Fibroblast of peridontal ligament (primary cell): ENCODE measurements at regions not wholly inside any gene's neighbourhood (a gene's known extent, or its start where the extent isn't known, plus 50 kb on each side); places are given as distances from the start of the nearest gene placed in this dataset.

Experiments
- DNase-seq: peaks from one replicate; pipeline ENCODE4 v3.0.0-alpha.2; 2010; ENCODE audit errors: extremely low read depth

DNA sequence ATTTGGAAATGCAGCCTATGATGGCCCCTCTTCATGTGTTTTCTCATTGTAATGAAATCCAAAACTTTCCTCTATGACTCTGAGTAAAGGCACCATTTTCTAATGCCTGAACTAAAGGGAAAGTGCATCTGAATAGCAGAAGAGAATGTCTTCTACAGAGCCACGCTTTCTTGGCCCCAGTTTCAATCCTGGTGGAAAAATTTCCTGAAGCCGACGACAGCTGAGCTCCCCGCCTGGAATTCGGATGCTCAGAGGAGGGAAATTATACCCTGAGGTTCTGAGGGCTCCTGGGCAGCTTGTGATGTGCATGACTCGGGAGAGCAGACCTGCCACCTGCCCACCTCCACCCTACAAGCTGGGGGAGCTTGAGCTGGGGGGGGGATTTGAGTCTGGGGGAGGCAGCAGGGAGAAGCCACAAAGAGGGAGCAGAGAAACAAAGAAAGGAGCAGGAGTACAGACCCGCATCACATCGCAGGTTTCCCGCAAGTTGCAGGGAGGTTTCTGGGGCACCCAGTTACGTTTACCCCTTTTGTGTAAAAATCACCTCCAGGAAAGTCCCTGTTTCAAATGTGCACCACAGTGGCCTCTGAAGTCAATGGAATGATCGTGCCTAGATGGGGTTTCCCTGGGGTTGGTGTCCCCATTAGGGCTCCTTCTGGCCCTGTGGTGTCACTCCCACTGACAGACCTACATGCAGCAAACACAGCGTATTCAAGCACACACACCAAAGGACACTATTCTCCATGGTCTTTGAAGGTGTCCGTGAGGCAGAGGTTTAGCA lies 145.6 kb upstream of the RBPJ start:
- no peak for DNase-seq

DNA sequence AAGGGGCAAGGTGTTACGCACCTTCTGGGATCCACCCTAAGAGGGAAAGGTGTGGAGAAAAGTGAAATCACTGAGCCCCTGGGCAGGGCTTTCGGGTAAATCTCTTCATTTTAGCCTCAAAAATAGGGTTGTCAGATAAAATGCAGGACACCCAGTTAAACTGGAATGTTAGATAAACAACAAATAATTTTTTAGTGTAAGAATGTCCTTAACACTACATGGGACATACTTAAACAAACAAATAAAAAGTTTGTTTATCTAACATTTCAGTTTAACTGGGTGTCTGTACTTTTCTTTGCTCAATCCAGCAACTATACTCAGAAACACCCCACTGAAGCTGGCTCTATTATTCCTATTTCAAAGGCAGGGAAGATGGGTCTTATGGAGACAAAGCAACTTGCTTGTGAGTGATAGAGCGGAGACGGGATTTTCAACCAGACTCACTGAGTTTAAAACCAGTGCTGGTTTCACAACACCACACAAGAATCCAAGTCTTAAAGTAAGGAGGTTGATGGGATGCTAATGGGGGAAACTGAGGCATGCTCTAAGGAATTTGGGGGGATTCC lies 144.8 kb upstream of the RBPJ start:
- no peak for DNase-seq

DNA sequence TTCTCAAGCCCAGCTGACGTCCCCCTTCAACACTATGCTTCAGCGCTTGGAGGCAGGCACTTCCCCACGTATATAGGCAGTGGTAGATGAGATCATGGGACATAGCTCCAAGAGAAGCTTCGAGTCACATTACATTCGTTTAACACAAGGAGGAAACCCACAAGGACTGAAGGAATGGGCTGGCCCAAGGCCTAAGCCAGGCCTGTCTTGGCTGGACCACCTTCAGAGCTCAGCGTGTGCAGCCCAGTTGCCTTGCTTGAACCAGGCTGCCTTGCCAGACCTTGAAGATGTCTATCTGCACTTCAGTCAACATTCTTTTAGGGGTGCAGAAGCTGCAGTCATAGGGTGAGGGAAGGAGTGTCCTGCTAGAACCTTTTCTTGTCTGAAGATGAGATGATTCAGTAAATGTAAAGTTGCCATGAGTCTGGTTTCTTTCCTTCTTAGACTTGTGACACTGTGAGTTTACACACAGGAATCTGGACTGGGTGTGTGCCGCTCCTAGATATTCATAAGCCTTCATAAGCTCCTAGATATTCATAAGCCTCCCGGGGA lies 144.1 kb upstream of the RBPJ start:
- peak; percentile 68 for DNase-seq

DNA sequence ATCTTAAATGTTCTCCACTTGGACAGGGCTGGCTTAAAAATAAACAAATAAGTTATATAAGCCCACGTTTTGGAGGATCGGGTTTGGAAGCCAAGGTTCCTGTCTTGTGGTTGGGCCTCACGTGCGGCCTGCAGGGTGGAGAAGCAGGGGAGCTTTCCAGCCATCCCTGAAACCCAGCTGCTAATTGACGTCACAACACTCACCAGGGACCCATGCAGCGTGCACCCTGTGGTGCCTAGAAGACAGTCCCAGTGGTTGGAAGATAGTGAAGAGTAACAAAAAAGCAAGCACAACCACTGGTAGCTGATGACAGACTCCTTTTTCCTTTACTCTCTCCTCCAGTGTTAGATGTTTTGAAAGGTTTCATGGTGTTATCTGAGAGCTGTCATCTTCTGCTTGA lies 142.0 kb upstream of the RBPJ start:
- peak; percentile 74 for DNase-seq

DNA sequence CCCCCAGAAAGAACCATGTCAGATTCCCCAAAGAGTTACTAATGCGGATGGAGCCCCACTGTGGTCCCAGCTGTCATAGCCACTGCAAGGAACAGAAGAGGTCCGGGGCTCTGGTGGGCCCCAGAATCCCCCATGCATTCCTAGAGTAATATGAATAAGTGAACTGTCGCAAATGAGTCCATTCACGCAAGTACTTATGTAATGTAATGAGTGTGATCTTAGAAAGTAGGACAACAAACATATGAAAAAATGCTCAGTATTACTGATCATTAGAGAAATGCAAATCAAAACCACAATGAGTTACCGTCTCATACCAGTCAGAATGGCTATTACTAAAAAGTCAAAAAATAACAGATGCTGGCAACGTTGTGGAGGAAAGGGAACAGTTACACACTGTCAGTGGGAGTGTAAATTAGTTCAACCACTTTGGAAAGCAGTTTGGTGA lies 141.5 kb upstream of the RBPJ start:
- DNase-seq: no peak

DNA sequence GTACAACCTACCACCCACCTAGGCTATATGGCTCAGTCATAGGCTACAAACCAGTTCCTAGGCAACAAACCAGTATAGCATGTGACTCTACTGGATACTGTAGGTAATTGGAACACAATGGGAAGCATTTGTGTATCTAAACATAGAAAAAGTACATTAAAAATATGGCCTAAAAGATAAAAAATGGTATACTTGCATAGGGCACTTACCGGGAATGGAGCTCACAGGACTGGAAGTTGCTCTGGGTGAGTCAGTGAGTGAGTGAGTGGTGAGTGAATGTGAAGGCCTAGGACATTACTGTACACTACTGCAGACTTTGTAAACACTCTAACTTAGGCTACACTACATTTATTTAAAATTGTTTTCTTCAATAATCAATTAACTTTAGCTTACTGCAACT lies 139.2 kb upstream of the RBPJ start:
- peak; percentile 43 for DNase-seq

DNA sequence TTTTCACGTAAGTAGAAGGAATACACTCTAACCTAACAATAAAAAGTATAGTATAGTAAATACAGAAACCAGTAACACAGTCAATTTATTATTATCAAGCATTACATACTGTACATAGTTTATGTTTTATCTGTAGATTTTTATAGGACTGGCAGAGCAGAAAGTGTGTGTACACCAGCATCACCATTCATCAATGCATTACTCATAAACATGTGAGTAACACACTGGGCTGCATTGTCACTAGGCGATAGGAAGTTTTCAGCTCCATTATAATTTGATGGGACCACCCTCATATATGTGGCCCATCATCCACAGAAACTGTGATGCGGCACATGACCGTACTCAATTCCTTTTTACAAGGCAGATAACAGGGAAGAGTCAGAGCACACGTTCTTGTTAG lies 137.8 kb upstream of the RBPJ start:
- no peak for DNase-seq

DNA sequence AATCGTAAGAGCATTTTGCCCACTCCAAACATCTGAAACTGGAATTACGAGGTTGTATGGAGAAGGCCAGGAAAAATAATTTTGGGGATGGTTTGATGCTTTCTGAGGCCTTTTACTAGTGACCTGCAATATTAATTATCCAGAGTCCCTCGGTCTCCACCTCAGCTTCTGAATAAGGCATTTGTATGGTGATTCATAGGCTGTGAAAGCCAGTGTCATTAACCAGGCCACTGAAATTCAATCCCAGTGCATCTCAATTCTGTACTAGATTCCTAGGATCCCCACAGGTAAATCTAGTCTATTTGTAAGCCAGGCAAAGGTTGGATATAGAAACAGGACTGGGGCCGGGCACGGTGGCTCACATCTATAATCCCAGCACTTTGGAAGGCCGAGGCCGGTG lies 135.4 kb upstream of the RBPJ start:
- DNase-seq: no peak

DNA sequence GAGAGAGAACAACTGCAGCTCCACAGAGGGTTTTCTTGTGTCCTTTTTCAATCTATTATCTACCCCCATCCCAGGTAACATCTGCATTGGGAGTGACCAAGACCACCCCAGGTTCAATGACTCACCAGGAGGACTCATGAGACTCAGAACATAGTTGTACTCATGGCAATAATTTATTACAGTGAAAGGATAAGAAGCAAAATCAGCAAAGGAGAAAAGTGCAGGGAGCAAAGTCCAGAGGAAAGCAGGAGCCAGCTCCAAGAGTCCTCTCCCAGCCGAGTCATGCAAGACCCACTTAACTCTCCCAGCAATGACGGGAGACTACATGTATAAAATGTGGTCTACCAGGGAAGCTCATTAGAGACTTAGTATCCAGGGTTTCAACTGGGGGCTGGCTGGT lies 129.5 kb upstream of the RBPJ start:
- DNase-seq: no peak

DNA sequence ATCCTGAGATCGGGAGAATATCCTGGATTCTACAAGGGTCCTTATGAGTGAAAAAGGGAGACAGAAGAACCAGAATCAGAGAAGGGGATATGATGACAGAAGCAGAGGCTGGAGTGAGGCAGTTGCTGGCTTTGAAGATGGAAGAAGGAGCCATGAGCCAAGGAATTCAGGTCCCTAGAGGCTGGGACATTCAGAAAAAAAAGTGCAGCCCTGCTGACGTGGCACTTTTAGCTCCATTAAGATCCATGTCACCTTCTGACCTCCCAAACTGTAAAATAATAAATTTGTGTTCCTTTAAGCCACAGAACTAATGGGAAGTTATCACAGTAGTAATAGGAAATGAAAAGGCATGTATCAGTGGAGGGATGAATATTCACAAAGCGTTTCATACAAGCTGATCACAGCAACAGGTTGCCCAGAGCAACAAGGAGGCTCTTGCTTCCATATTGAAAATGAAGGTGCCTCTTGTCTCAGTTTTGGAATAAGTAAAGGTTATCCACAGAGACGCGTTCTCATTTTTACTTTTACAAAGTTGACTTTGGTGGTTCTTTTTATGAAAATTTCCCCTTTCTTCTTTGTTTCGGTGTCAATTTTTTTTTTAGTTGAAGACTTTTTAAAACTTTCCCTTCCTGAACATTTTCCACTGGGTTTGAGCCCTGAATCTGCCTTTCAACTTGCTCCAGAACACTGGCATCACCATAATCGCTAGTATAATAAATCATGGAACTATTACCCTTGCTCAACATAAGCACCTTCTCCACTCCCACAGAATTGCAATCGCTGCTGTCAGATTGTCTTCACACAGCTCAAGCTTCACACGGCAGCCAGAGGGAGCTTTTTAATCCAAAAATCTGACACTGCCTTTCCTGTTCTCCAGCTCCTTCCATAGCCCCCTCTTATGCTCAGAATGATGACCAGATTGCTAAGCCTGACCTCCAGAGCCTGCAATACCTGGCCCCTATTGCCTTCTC lies 127.6 kb upstream of the RBPJ start:
- no peak for DNase-seq

DNA sequence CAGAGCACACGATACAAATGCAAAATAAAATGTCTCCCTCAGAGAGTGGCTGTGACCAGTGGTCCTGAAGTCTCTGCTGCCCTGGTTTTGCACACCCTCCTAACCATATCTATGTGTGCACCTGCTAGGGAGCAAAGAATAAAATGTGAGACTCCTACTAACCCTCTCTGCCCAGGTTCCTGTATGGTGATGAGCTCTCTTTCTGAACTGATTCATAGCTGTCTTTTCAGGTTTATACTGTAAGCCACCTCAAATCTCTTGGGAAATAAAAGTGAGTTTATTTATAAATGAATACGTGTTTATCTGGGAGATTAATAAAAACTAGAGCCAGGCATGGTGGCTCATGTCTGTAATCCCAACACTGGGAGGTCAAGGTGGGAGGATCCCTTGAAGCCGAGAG lies 126.0 kb upstream of the RBPJ start:
- DNase-seq: no peak

DNA sequence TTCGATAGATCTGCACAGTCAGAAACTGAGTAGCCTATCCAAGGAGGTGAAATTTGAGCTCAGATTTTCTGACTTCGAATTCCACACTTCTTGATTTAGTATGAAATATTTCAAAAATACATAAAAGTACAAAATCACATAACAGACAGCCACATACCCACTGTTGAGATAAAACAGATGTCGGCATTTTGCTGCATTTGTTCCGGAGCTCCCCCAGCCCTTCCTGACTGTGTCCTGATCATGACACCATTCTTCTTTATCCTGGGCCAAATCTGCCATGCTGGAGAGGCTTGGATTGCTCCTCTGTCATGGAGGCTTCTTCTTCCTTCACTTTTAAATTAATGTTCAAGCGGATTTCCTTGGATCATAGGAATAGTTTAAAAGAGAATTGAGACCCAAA lies 124.2 kb upstream of the RBPJ start:
- no peak for DNase-seq

DNA sequence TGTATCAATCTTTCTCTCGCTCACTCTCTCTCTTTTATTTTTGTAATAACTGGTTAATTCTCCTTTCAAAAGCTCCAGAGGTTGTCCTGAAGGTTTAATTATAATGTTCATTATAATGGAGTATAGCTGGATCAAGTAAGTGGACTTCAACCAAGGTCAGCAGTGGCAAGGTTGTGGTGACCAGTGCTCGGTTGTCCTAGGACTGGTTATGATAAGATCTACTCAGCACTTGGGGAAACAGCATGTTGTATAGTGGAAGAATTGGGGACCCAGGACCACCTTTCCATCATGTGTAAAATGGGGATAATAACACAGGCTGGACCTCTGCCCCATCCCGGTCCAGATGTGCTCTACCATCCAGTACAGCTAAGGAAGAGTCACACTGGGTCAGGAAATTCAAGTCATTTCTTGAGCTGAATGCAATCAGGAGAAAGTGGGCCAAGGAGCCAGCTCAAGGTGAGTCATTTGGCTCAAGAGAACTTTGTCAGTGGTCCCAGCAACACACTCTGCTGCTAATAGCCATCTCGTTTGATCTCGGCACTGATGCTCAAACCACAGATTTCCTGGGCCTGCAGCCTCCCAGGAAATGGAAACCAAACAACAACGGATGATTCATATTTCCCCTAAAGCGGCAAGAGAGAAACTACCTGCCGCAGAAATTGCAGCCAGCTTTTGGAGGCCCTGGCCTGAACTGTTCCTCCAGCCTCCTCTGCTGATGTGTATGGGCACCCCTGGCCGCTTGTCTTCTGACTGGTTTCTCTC lies 123.6 kb upstream of the RBPJ start:
- peak; percentile 88 for DNase-seq

DNA sequence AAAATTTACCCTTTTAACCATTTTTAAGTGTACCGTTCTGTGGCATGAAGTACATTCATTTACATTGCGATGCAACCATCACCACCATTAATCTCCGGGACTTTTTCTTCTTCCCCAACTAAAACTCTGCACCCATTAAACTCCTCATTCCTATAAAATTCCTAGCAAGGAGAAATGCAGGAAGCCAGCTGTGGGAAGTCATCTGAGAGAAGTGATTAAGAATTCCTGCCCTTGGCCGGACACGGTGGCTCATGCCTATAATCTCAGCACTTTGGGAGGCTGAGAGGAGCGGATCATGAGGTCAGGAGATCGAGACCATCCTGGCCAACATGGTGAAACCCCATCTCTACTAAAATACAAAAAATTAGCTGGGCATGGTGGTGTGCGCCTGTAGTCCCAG lies 121.9 kb upstream of the RBPJ start:
- peak; percentile 27 for DNase-seq

DNA sequence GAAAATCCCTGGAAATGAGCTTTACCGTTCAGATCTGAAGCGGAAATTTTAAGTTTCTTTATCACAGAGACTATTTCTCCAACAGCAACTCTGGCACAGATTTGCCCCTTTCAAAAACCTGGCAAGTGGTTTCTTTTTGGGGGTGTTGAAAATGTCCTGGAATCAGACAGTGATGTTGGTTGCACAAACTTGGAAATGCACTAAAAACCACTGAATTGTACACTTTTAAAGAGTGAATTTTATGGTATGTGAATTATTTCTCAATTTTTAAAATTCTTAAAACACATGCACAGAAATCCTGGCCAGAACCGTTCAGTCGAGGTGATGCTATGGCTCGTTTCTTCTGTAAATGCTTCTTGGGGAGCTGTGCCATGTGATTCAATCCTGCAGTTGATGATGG lies 121.2 kb upstream of the RBPJ start:
- DNase-seq: peak; percentile 66

DNA sequence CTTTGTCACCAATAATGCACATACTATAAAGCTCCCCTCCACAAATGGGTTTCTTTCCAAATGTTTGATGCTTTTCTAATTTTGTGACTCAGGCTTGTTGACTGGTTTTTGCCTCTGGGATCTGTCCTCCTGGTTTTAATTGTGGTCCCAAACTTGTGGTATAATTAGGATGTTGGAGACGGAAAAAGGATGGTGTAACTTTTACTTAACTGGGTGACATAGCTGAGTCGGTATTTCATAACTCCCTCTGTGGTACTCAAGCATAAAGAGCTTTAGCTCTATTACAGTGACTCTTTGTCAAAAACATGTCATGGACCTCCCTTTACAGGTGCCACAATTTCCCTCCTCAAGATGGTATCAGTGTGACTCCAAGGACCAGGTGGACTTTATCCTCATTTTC lies 119.7 kb upstream of the RBPJ start:
- peak; percentile 77 for DNase-seq

DNA sequence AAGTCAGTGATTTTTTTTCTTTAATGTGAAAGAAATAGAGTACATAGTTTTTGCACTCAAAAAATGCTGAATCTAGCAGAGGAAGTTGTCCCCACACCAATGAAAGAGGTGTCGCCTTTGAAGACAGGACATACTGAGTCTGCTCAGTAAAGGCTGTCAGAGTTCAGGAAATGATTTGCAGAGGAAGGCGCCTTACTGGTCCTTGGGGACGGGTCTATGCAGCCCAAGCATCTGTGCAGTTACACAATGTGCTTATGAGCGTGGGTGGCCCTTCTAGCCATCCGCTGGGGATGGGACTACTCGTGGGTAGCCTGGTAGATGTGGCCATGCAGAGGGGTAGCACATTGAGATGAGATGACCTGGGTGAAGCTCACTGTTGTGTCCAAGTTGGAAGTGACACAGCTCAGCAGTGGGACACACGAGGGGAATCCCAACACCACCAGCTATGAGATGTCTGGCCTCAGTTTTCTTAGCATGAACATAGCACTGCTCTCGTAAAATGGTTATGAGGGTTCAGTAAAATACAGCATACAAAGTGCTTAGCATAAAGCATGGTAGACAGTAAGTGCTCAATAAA lies 116.5 kb upstream of the RBPJ start:
- DNase-seq: no peak

DNA sequence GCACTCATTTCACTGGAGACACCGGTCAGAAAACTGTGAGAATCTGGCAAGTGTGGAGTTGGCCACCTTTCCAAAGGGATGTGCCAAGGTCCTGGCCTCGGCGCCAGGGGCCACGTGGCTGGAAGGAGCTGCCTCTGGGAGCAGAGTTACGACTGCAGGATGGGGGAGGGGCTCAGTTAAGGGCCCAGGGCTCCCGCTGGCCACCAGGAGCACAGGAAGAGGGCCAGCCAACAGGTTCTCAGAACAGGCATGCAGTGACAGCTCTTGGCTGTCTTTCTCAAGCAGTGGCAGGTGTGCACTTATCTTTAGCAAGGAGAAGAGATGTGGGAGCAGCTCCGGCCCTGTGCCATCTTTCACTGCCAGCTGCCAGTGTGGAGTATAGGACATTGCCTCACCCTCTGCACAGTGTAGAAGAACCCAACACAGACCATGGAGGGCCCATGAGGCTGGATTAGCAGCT lies 115.9 kb upstream of the RBPJ start:
- DNase-seq: no peak

DNA sequence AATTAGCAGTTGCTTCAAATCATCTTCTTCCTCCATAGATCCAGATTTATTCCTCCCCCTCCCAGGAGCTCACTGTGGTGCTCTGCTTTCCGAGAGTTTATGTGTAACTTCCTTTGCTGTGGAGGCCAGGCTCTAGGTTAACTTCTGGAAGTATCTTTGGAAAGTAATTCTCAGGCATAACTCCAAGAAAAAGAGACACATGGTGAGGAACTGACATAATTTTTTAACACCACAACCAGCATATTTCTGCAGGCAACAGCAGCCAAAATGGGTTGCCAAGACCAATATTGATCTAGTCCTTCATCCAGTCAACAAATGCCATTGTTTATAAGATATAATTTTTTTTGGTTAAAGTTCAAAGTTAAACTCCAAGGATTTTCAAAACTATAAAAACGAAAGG lies 114.5 kb upstream of the RBPJ start:
- peak; percentile 99 for DNase-seq

DNA sequence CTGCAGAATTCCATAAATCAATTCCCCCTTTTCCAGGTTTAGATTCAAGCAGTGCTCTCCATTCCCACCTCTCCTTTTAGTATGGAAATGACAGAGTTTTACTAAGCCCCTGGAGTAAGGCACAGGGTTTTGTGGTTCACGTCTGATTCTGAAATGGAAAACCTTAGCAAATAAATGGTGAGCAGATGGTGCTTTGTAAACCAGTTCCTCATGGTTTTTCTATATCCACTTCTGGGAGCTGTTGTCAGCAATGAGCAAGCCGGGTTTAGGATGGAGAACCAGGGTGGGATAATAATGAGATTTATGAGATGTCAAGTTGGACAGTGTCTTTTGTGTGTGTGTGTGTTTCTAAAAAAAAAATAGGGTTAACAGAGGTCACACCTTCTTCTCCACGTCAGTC lies 113.8 kb upstream of the RBPJ start:
- DNase-seq: peak; percentile 70

DNA sequence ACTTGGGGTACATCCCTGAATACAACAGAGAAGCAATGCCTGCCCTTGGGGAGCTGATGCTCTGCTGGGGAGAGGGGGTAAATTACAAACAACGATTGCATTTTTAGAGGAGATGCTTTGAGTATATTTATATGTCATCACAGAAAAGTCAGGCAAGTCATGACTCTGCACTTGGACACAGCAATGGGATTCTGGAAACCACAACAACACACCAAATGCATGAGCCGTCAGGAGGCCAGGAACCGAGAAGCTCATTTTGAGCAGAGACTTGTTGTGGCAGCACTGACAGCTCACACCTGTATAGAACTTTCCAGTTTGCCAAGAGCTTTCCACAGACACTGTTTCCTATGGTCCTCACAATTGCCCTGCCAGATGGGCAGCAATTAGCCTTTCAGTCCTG lies 113.2 kb upstream of the RBPJ start:
- DNase-seq: no peak
